OCI-LY1 (cell line): ENCODE measurements at regions not wholly inside any gene's neighbourhood (a gene's known extent, or its start where the extent isn't known, plus 50 kb on each side); places are given as distances from the start of the nearest gene placed in this dataset.

ENCODE experiments used
- H2AFZ ChIP-seq: fragments of 200-600 bp; sonication (generic), shearing (Covaris generic); 2 replicates; pipeline ENCODE4 v1.6.0; 2014; ENCODE audit warnings: antibody characterized with exemption, mild to moderate bottlenecking, low read length
- H3F3A ChIP-seq: fragments of 200-600 bp; sonication (generic), shearing (Covaris generic); 2 replicates; pipeline ENCODE4 v1.6.0; 2014; ENCODE audit warnings: mild to moderate bottlenecking, antibody characterized with exemption, low read length, moderate library complexity; ENCODE audit not compliant: insufficient read depth
- H3K27ac ChIP-seq: fragments of 200-600 bp; sonication (generic); 2 replicates; pipeline ENCODE4 v1.5.1; 2014; ENCODE audit warnings: low read length, mixed run types, mild to moderate bottlenecking, low read depth; ENCODE audit not compliant: poor library complexity, severe bottlenecking
- H3K27me3 ChIP-seq: fragments of 200-600 bp; sonication (generic); 2 replicates; pipeline ENCODE4 v1.6.0; 2014; ENCODE audit warnings: antibody characterized with exemption, mild to moderate bottlenecking, low read length, moderate library complexity; ENCODE audit not compliant: insufficient read depth
- H3K36me3 ChIP-seq: fragments of 200-600 bp; sonication (generic); 2 replicates; pipeline ENCODE4 v1.6.1; 2014; ENCODE audit warnings: mild to moderate bottlenecking, antibody characterized with exemption, low read length, moderate library complexity, mixed read lengths; ENCODE audit not compliant: insufficient read depth
- H3K4me1 ChIP-seq: fragments of 200-600 bp; sonication (generic); 2 replicates; pipeline ENCODE4 v1.5.1; 2014; ENCODE audit warnings: mild to moderate bottlenecking, low read length, moderate library complexity; ENCODE audit not compliant: insufficient read depth, severe bottlenecking
- H3K4me2 ChIP-seq: fragments of 200-600 bp; sonication (generic), shearing (Covaris generic); 2 replicates; pipeline ENCODE4 v1.6.1; 2014; ENCODE audit warnings: low read length
- H3K4me3 ChIP-seq: fragments of 200-600 bp; sonication (generic); 2 replicates; pipeline ENCODE4 v1.5.1; 2014; ENCODE audit warnings: low read length, low read depth, mild to moderate bottlenecking, mixed read lengths; ENCODE audit not compliant: poor library complexity, severe bottlenecking
- H3K79me2 ChIP-seq: fragments of 200-600 bp; shearing (Covaris generic); 2 replicates; pipeline ENCODE4 v1.6.1; 2016; ENCODE audit warnings: mixed run types, low read length, mixed read lengths; ENCODE audit not compliant: insufficient read depth
- H3K9ac ChIP-seq: fragments of 200-600 bp; sonication (generic), shearing (Covaris generic); 2 replicates; pipeline ENCODE4 v1.6.1; 2014; ENCODE audit warnings: mild to moderate bottlenecking, low read length, mixed read lengths
- H3K9me2 ChIP-seq: fragments of 200-600 bp; sonication (generic), shearing (Covaris generic); 2 replicates; pipeline ENCODE4 v1.6.1; 2014; ENCODE audit warnings: low read depth, mild to moderate bottlenecking, low read length, mixed read lengths
- H3K9me3 ChIP-seq: fragments of 200-600 bp; shearing (Covaris generic); 2 replicates; pipeline ENCODE4 v1.6.1; 2014; ENCODE audit warnings: low read length, mixed read lengths
- H4K20me1 ChIP-seq: fragments of 200-600 bp; sonication (generic), shearing (Covaris generic); 2 replicates; pipeline ENCODE4 v1.6.0; 2016; ENCODE audit warnings: mild to moderate bottlenecking, low read length; ENCODE audit not compliant: insufficient read depth
- EZH2 ChIP-seq: fragments of 200-600 bp; sonication (generic), shearing (Covaris generic); IDR thresholded peaks from 2 replicates; pipeline ENCODE4 v1.8.0; 2017; ENCODE audit warnings: borderline replicate concordance, mixed run types, mild to moderate bottlenecking, antibody characterized with exemption, low read length, moderate library complexity, mixed read lengths
- TF ChIP-seq, protein P1 (sequence below): fragments of 200-600 bp; sonication (generic), shearing (Covaris generic); IDR thresholded peaks from 2 replicates; pipeline ENCODE4 v1.5.1; 2017; ENCODE audit warnings: mild to moderate bottlenecking, antibody characterized with exemption, low read length, moderate library complexity, mixed read lengths

DNA sequence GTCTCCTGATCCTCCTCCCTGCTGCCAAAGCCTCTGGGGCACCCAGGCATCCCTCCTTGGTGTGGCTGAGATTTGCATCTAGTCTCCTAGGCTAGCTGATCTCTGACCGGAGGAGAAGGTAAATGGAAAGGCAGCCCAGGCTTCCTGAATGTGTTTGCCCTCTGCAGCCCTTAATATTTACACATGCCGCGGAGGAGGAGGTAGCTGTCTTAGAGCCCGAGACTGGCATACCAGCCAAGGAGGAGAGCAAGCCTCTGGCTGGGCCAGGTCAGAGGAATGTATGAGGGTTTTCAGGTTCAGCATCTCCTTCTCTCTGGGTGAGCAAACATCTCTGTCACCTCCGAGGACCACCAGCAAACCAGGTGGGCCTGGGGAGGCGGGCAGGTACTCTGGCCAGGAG lies 86.0 kb upstream of the GRIK3 start:
- Histone ChIP-seq H3K36me3 (no peaks in the 10 kb centered on the region), H4K20me1 (no peaks in the 10 kb centered on the region), H2AFZ (no peak overlapping the region), H3K9me3 (no peaks in the 10 kb centered on the region), H3K9me2 (no peaks in the 10 kb centered on the region), H3F3A (no peaks in the 10 kb centered on the region), H3K4me2 (no peak overlapping the region), H3K4me3 (no peak overlapping the region), H3K79me2 (no peaks in the 10 kb centered on the region), H3K9ac (no peak overlapping the region), H3K4me1 (no peaks in the 10 kb centered on the region), H3K27ac (no peak overlapping the region), H3K27me3 (no peaks in the 10 kb centered on the region)
- TF ChIP-seq, protein P1, sequence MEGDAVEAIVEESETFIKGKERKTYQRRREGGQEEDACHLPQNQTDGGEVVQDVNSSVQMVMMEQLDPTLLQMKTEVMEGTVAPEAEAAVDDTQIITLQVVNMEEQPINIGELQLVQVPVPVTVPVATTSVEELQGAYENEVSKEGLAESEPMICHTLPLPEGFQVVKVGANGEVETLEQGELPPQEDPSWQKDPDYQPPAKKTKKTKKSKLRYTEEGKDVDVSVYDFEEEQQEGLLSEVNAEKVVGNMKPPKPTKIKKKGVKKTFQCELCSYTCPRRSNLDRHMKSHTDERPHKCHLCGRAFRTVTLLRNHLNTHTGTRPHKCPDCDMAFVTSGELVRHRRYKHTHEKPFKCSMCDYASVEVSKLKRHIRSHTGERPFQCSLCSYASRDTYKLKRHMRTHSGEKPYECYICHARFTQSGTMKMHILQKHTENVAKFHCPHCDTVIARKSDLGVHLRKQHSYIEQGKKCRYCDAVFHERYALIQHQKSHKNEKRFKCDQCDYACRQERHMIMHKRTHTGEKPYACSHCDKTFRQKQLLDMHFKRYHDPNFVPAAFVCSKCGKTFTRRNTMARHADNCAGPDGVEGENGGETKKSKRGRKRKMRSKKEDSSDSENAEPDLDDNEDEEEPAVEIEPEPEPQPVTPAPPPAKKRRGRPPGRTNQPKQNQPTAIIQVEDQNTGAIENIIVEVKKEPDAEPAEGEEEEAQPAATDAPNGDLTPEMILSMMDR: no peak
- TF ChIP-seq EZH2: no peak

DNA sequence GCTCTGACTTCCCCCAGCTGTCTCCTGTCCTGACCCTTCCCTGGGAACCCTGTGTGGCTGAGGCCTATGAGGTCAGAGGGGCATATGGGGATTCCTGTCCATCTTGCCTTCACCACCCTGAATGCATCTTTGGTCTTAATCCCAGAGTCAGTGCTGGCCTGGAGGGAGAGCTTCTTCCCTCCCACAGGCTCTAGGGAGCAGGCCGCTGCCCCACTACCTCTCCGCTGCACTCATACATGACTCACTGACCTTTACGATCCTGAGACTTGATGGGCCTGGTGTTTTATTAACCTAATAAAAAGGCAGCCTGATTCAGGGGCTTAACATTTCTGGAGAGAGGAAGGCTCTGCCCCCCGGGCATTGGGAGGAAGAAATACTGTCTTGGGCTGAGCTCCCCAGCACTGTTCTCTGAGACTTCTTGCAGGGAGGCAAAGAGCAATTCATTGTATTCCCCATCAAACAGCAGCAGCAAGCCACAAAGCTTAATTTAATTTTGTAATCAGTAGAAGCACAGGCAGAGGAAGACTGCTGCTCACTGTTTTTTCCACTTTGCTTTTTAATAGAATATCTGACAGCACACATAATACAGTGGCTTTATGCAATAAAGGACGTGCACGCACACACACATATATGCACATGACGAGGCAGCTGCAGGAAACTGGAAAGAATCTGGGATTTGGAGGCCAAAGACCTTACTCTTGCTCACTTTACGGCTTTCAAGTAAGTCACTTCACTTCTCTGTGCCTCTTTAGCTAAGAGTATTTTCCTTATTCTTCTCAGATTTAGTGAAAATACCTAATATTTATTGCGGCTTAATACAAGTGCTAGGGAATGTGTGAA lies 89.2 kb upstream of the GRIK3 start:
- Histone ChIP-seq H3K79me2 (no peaks in the 10 kb centered on the region), H3K4me2 (no peak overlapping the region), H3K9ac (no peak overlapping the region), H3F3A (no peaks in the 10 kb centered on the region), H3K27me3 (no peaks in the 10 kb centered on the region), H3K36me3 (no peaks in the 10 kb centered on the region), H3K9me3 (no peaks in the 10 kb centered on the region), H2AFZ (no peak overlapping the region), H3K4me1 (no peaks in the 10 kb centered on the region), H3K4me3 (no peak overlapping the region), H3K9me2 (no peaks in the 10 kb centered on the region), H3K27ac (no peak overlapping the region), H4K20me1 (no peaks in the 10 kb centered on the region)
- TF ChIP-seq, protein P1: no peak
- no peak for TF ChIP-seq EZH2

DNA sequence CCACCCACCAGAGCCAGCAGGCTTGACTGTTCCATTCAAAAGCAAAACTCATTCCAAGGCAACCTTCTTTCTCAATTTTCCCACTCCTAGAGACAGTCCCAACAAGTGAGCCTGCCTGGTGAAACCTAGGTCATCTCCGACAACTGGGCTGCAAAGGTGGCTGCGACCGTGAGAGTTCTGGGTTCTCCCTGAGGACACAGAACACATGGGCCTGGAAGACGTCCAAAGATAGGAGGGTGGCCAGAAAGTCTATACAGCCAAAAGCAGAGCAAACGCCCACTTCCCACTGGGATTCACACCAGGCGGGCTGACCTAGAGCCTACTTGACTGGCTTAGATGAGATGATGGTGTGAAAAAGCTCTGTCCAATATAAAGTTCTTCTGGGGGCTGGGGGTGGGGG lies 90.2 kb upstream of the GRIK3 start:
- H3K4me2 ChIP-seq: no peak overlapping the region
- H3K9me3 ChIP-seq: no peaks in the 10 kb centered on the region
- no peak overlapping the region for H3K27ac ChIP-seq
- H3K27me3 ChIP-seq: no peaks in the 10 kb centered on the region
- no peaks in the 10 kb centered on the region for H3F3A ChIP-seq
- no peaks in the 10 kb centered on the region for H3K9me2 ChIP-seq
- H3K9ac ChIP-seq: no peak overlapping the region
- H3K79me2 ChIP-seq: no peaks in the 10 kb centered on the region
- H2AFZ ChIP-seq: no peak overlapping the region
- H3K4me1 ChIP-seq: no peaks in the 10 kb centered on the region
- H4K20me1 ChIP-seq: no peaks in the 10 kb centered on the region
- no peak overlapping the region for H3K4me3 ChIP-seq
- no peaks in the 10 kb centered on the region for H3K36me3 ChIP-seq
- TF ChIP-seq, protein P1: no peak
- no peak for TF ChIP-seq EZH2
